ENCODE measurements at regions not wholly inside any gene's neighbourhood (a gene's known extent, or its start where the extent isn't known, plus 50 kb on each side); places are given as distances from the start of the nearest gene placed in this dataset.
A peak's percentile ranks its signal among the peaks of the same experiment; 100 is the strongest.
"Not testable (repeated sequence)": the region's sequence is repeated elsewhere in the genome, so short reads cannot be mapped to it uniquely, and the experiment has no call there.

GRCh38 chr5:23977997-23978396 is 470.6 kb downstream of the PRDM9 start:
- DNase-seq (ENCODE audit: low read depth): peak; percentile 36

- DNase-seq (ENCODE audit: low read depth): no peak
Measured at GRCh38 chr5:23991406-23991805, 484.0 kb downstream of the PRDM9 start.

DNA sequence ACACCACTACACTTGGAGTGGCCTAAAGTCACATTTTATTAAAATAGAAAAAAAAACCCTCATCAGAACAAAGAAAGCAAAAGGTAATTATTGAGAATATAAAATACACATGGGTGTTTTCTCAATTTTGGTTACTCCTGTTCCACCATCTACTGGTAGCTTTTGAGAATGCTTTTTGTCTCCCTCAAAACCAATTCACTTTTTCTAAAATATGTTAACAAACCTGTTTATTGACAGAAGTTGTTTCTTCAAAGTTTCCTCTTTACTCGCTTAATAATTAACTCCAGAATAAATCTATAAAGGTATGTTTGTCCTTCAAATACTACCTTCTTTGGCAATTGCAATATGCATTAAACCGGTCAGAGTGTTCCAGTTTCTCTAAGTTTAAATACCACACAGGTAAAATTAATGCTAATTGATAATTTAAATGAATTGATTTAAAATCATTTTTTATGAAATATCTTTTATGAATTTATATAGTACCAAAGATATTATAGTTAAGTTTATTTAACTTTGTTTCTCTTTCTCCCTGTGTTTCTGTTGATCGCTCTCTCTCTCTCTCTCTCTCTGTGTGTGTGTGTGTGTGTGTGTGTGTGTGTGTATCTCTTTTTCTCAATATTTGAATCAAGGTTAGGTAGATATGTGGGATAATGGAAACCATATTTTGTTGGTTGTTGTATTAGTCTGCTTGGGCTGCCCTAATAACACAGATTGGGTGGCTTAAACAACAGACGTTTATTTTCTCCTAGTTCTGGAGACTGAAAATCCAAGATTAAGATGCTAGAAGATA is 487.4 kb downstream of the PRDM9 start:
- DNase-seq (ENCODE audit: low read depth): no peak

- DNase-seq (ENCODE audit: low read depth): no peak
Measured at GRCh38 chr5:23996525-23996924, 489.1 kb downstream of the PRDM9 start.

DNA sequence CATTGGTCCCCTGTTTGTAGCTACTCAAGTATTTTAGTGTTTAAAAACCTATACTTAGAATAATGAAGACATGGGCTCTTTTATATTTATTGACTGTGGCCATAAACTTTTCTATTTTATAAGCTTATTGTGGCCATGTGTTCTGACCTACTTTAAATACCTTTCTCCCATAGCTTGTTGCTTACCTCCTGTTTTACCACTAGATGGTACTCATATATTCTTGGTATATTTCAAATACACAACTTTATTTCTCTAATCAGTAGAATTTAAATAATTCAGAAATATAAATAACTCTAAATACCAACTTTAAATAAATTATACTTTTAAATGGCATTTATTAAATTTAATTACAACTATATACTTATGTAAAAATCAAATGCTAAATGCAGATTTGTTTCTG is 498.0 kb downstream of the PRDM9 start:
- DNase-seq (ENCODE audit: low read depth): no peak

DNA sequence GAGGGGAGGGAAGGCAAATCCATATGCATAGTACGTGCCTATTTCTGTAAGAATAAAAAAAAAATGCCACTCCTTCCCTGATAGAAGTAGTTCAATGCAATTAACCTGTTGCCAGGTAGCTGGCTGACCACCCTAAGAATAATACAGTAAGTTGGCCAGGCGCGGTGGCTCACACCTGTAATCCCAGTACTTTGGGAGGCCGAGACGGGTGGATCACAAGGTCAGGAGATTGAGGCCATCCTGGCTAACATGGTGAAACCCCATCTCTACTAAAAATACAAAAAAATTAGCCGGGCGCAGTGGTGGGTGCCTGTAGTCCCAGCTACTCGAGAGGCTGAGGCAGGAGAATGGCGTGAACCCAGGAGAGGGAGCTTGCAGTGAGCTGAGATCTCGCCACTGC is 510.3 kb downstream of the PRDM9 start:
- not testable (repeated sequence) for DNase-seq (ENCODE audit: low read depth)

DNA sequence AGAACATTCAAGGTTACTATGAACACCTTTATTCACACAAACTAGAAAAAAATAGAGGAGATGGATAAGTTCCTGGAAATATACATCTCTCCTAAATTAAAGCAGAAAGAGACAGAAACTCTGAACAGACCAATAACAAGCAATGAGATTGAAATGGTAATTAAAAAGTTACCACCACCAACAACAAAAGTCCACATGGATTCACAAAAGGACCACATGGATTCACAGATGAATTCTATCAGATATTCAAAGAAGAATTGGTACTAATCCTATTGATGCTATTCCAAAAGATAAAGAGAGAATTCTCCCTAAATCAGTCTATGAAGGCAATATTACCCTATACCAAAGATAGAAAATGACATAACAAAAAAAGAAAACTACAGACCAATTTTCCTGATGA is 518.9 kb downstream of the PRDM9 start:
- DNase-seq (ENCODE audit: low read depth): no peak

DNA sequence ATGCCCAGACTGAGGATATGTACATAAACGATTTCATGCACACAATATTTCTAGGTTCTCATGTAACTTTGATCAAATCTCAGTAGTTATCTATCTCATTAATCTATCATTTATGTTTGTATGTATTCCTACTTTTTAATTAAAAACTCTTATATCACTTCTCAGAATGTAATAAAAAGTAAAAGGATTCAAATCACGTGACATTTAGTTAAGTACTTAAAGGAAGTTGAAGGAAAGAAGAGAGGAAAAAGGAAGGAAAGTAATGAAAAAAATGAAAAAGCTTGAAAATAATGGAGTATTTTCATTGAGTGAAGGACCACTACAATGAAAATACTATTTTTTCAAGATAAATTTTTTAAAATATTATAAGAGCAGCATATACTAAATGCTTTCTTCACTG is 535.3 kb downstream of the PRDM9 start:
- no peak for DNase-seq (ENCODE audit: low read depth)

DNA sequence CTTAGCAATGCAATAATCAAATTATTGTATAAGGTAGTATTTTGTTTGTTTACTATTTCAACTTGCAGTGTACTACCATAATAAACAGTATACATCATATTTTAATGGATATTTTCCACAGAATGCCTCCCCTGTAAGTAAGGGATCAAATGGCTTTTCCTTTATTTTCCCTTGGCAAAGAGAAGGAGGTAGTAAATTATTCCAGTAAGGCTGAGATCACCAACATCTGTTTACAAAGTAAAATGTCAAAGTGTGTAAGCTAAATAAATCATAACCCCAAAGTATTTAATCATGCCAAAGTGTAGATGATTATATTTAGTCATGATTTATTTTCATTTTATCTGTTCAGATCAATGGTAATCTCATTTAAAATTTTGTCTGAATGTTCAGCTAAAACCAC is 537.6 kb downstream of the PRDM9 start:
- DNase-seq (ENCODE audit: low read depth): no peak

DNA sequence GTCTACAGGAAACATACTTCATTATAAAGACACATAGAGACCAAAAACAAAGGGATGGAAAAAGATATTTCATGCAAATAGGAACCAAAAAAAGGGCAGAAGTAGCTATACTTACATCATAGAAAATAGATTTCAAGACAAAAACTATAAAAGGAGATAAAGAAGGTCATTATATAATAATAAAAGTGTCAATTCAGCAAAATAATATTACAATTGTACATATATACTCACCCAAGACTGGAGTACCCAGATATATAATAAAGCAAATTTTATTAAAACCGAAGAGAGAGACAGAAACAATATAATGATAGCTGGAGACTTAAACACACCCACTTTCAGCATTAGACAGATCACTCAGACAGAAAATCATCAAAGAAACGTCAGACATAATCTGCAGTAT is 546.3 kb downstream of the PRDM9 start:
- DNase-seq (ENCODE audit: low read depth): no peak

GRCh38 chr5:24059006-24059405 is 551.6 kb downstream of the PRDM9 start:
- peak; percentile 43 for DNase-seq (ENCODE audit: low read depth)

- DNase-seq (ENCODE audit: low read depth): peak; percentile 42
Measured at GRCh38 chr5:24059716-24060115, 552.3 kb downstream of the PRDM9 start.

DNA sequence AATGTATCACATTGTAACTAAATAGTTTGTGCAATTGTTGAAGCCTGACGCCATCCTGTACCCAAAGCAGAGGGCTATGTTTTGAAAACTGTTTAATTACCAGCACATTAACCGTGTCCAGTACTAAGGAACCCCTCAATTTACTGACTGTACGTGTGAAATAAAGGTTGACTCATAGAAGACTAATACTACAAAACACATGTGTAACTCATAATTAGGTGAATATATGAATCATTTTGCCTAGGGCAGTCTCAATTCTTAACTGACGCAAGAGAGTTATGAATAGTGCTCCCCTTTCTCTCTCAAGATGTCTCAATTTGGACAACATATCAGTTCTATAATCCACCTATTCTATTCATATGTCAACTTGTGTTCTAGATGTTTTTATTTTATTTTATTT is 558.4 kb downstream of the PRDM9 start:
- DNase-seq (ENCODE audit: low read depth): no peak

- DNase-seq (ENCODE audit: low read depth): no peak
Measured at GRCh38 chr5:24067208-24067607, 559.8 kb downstream of the PRDM9 start.

DNA sequence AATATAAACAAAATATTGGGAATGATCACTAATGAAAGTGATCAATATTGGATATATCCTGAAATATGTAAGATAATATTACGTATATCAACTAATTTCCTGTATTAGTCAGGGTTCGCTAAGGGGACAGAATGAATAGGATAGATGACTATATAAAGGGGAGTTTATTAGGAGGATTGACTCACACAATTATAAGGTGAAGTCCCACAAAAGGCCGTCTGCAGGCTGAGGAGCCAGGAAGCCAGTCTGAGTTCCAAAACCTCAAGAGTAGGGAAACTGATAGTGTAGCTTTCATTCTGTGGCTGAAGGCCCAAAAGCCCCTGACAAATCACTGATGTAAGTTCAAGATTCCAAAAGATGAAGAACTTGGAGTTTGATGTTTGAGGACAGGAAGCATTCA is 561.1 kb downstream of the PRDM9 start:
- DNase-seq (ENCODE audit: low read depth): no peak

- no peak for DNase-seq (ENCODE audit: low read depth)
Measured at GRCh38 chr5:24073107-24073506, 565.7 kb downstream of the PRDM9 start.

DNA sequence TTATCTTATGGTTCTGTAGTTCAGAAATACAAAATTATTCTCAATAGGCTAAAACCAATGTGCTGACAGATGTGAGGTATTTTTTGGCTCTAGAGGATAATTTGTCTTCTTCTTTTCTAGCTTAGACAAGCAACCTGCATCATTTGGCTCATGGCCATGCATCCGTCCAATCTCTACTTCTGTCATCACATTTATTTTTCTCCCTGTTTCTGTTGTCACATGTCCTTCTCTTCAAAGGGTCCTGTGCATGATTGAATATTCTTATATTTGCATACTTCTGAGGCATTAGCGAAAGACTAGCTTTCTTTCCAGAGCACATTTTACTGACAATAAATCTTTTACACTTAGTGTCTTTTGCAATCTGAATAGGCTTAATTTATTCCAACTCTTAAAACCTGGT is 564.7 kb downstream of the CDH10 start:
- DNase-seq (ENCODE audit: low read depth): no peak

- DNase-seq (ENCODE audit: low read depth): peak; percentile 64
Measured at GRCh38 chr5:24094081-24094679, 550.6 kb downstream of the CDH10 start.

DNA sequence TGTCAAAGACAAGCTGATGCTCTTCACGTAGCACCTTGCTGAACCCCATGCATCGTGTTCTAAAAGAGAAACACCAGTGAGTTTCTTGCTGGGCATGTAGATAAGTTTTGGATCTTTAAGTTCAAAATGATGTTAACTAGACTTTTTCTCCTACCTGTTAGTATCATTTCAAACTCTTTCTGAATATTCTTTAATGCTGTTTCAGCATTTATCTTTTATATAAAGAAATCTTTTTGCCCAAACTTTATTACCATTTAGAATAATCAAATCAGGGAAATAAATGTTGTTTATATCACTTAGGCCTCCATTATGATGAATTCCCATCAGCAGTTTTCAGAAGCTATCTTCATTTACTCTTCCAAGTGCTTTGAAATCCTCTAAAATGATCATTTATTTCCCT is 542.8 kb downstream of the CDH10 start:
- DNase-seq (ENCODE audit: low read depth): no peak

GRCh38 chr5:24103451-24104023 is 541.2 kb downstream of the CDH10 start:
- DNase-seq (ENCODE audit: low read depth): no peak

DNA sequence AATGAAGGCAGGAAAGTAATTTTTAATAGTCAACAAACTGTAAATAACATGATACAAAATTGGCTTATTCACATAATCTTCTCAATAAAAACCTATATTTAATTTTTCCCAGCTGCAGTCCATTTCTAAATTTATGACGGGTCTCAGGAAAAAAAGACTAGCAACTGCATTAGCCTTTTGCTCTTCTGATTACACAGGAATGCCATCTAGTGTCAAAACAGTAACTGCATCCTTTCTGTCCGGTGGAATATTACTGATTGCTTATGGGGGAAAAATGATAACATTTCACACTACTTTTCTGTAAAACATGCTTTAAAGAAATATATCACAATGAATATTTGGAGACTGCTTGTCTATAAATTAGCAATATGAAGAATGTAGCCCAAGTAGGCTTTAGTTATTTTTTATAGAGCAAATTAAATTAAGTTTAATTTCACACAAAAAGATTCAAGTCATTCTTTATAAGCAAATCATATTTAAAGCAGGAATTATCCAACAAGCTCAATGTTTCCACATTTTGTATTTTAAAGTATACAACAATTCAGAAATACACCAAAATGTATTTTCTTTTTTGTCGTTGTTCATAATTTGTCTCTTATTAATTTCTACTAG is 534.7 kb downstream of the CDH10 start:
- peak; percentile 39 for DNase-seq (ENCODE audit: low read depth)

- no peak for DNase-seq (ENCODE audit: low read depth)
Measured at GRCh38 chr5:24112420-24112819, 532.4 kb downstream of the CDH10 start.

DNA sequence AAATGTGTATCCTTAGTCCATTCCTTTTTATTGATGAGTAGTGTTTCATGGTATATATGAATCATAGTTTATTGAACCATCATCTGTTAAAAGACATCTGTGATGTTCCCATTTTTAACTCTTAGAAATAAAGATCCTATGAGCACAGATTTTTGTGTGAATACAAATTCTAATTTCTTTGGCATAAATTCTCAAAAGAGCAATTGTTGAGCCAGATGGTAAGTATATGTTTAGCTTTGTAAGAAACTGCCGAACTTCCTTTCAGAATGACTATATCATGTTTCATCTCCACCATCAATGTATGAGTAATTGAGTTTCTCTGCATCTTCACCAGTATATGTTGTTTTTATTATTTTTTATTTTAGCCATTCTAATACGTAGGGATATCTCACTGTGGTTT is 526.4 kb downstream of the CDH10 start:
- no peak for DNase-seq (ENCODE audit: low read depth)

Data from HT1080 (cell line).